OCI-LY1 (cell line): ENCODE measurements at regions not wholly inside any gene's neighbourhood (a gene's known extent, or its start where the extent isn't known, plus 50 kb on each side); places are given as distances from the start of the nearest gene placed in this dataset.

ENCODE experiments used
- H2AFZ ChIP-seq: fragments of 200-600 bp; sonication (generic), shearing (Covaris generic); 2 replicates; pipeline ENCODE4 v1.6.0; 2014; ENCODE audit warnings: antibody characterized with exemption, mild to moderate bottlenecking, low read length
- H3F3A ChIP-seq: fragments of 200-600 bp; sonication (generic), shearing (Covaris generic); 2 replicates; pipeline ENCODE4 v1.6.0; 2014; ENCODE audit warnings: mild to moderate bottlenecking, antibody characterized with exemption, low read length, moderate library complexity; ENCODE audit not compliant: insufficient read depth
- H3K27ac ChIP-seq: fragments of 200-600 bp; sonication (generic); 2 replicates; pipeline ENCODE4 v1.5.1; 2014; ENCODE audit warnings: low read length, mixed run types, mild to moderate bottlenecking, low read depth; ENCODE audit not compliant: poor library complexity, severe bottlenecking
- H3K27me3 ChIP-seq: fragments of 200-600 bp; sonication (generic); 2 replicates; pipeline ENCODE4 v1.6.0; 2014; ENCODE audit warnings: antibody characterized with exemption, mild to moderate bottlenecking, low read length, moderate library complexity; ENCODE audit not compliant: insufficient read depth
- H3K36me3 ChIP-seq: fragments of 200-600 bp; sonication (generic); 2 replicates; pipeline ENCODE4 v1.6.1; 2014; ENCODE audit warnings: mild to moderate bottlenecking, antibody characterized with exemption, low read length, moderate library complexity, mixed read lengths; ENCODE audit not compliant: insufficient read depth
- H3K4me1 ChIP-seq: fragments of 200-600 bp; sonication (generic); 2 replicates; pipeline ENCODE4 v1.5.1; 2014; ENCODE audit warnings: mild to moderate bottlenecking, low read length, moderate library complexity; ENCODE audit not compliant: insufficient read depth, severe bottlenecking
- H3K4me2 ChIP-seq: fragments of 200-600 bp; sonication (generic), shearing (Covaris generic); 2 replicates; pipeline ENCODE4 v1.6.1; 2014; ENCODE audit warnings: low read length
- H3K4me3 ChIP-seq: fragments of 200-600 bp; sonication (generic); 2 replicates; pipeline ENCODE4 v1.5.1; 2014; ENCODE audit warnings: low read length, low read depth, mild to moderate bottlenecking, mixed read lengths; ENCODE audit not compliant: poor library complexity, severe bottlenecking
- H3K79me2 ChIP-seq: fragments of 200-600 bp; shearing (Covaris generic); 2 replicates; pipeline ENCODE4 v1.6.1; 2016; ENCODE audit warnings: mixed run types, low read length, mixed read lengths; ENCODE audit not compliant: insufficient read depth
- H3K9ac ChIP-seq: fragments of 200-600 bp; sonication (generic), shearing (Covaris generic); 2 replicates; pipeline ENCODE4 v1.6.1; 2014; ENCODE audit warnings: mild to moderate bottlenecking, low read length, mixed read lengths
- H3K9me2 ChIP-seq: fragments of 200-600 bp; sonication (generic), shearing (Covaris generic); 2 replicates; pipeline ENCODE4 v1.6.1; 2014; ENCODE audit warnings: low read depth, mild to moderate bottlenecking, low read length, mixed read lengths
- H3K9me3 ChIP-seq: fragments of 200-600 bp; shearing (Covaris generic); 2 replicates; pipeline ENCODE4 v1.6.1; 2014; ENCODE audit warnings: low read length, mixed read lengths
- H4K20me1 ChIP-seq: fragments of 200-600 bp; sonication (generic), shearing (Covaris generic); 2 replicates; pipeline ENCODE4 v1.6.0; 2016; ENCODE audit warnings: mild to moderate bottlenecking, low read length; ENCODE audit not compliant: insufficient read depth
- CTCF ChIP-seq: fragments of 200-600 bp; sonication (generic), shearing (Covaris generic); IDR thresholded peaks from 2 replicates; pipeline ENCODE4 v1.5.1; 2017; ENCODE audit warnings: mild to moderate bottlenecking, antibody characterized with exemption, low read length, moderate library complexity, mixed read lengths
- EZH2 ChIP-seq: fragments of 200-600 bp; sonication (generic), shearing (Covaris generic); IDR thresholded peaks from 2 replicates; pipeline ENCODE4 v1.8.0; 2017; ENCODE audit warnings: borderline replicate concordance, mixed run types, mild to moderate bottlenecking, antibody characterized with exemption, low read length, moderate library complexity, mixed read lengths

- Histone ChIP-seq H3K27me3 (no peaks in the 10 kb centered on the region), H2AFZ (no peak overlapping the region), H3K9ac (no peak overlapping the region), H3K27ac (no peak overlapping the region), H3K9me3 (no peaks in the 10 kb centered on the region), H3K4me2 (no peak overlapping the region), H3K4me1 (no peaks in the 10 kb centered on the region), H3K4me3 (no peak overlapping the region), H3F3A (no peaks in the 10 kb centered on the region), H3K79me2 (no peaks in the 10 kb centered on the region), H3K9me2 (no peaks in the 10 kb centered on the region), H3K36me3 (no peaks in the 10 kb centered on the region), H4K20me1 (no peaks in the 10 kb centered on the region)
- TF ChIP-seq EZH2 (no peak), CTCF (no peak)
Observed at GRCh38 chr1:186534401-186534800, 73.5 kb upstream of the PDC start.

GRCh38 chr1:186532466-186532865 lies 71.6 kb upstream of the PDC start:
- Histone ChIP-seq H4K20me1 (no peaks in the 10 kb centered on the region), H3K36me3 (no peaks in the 10 kb centered on the region), H3K4me3 (no peak overlapping the region), H3K9me3 (no peaks in the 10 kb centered on the region), H3K4me2 (no peak overlapping the region), H3K79me2 (no peaks in the 10 kb centered on the region), H3K27me3 (no peaks in the 10 kb centered on the region), H3F3A (no peaks in the 10 kb centered on the region), H3K4me1 (no peaks in the 10 kb centered on the region), H2AFZ (no peak overlapping the region), H3K27ac (no peak overlapping the region), H3K9ac (no peak overlapping the region), H3K9me2 (no peaks in the 10 kb centered on the region)
- TF ChIP-seq CTCF (no peak), EZH2 (no peak)

DNA sequence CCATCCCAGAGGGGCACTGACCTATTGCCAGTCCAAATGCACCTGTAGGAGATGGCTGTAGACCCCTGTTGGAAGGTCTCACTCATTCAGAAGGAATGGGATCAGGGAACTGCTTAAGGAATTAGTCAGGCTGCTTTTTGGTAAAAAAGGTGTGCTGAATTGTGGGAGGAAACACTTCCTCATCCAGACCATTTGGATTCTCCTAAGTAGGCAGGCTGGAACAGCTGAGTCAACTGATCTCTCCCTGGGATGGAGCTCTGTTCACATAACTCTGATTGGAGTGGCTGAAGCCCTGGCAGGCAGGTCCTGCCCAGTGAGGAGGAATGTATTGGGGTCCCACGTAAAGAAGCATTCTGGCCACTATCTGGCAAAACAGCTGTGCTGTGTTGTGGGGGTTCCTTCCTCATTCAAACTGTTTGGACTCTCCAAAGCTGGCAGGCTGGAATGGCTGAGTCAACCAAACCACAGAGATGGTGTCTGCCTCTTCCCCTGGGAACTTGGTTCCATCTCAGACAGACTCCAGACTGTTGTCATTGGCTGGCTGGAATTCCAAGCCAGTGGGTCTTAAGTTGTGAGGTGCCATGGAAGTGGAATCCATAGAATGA lies 70.7 kb upstream of the PDC start:
- no peaks in the 10 kb centered on the region for H3K9me2 ChIP-seq
- no peaks in the 10 kb centered on the region for H3K4me1 ChIP-seq
- no peak overlapping the region for H3K27ac ChIP-seq
- H3K27me3 ChIP-seq: no peaks in the 10 kb centered on the region
- no peaks in the 10 kb centered on the region for H4K20me1 ChIP-seq
- H2AFZ ChIP-seq: no peak overlapping the region
- H3K36me3 ChIP-seq: no peaks in the 10 kb centered on the region
- H3K4me3 ChIP-seq: no peak overlapping the region
- no peaks in the 10 kb centered on the region for H3F3A ChIP-seq
- H3K9ac ChIP-seq: no peak overlapping the region
- no peaks in the 10 kb centered on the region for H3K9me3 ChIP-seq
- no peaks in the 10 kb centered on the region for H3K79me2 ChIP-seq
- TF ChIP-seq CTCF: no peak
- TF ChIP-seq EZH2: no peak
- no peak overlapping the region for H3K4me2 ChIP-seq
